GM12892 (cell line): ENCODE measurements at regions not wholly inside any gene's neighbourhood (a gene's known extent, or its start where the extent isn't known, plus 50 kb on each side); places are given as distances from the start of the nearest gene placed in this dataset.

Source experiments
- POLR2A ChIP-seq: IDR thresholded peaks from 2 replicates; pipeline ENCODE4 v1.6.1; 2011; ENCODE audit warnings: low read depth, low read length, control low read depth
- POLR2AphosphoS5 ChIP-seq: IDR thresholded peaks from 2 replicates; pipeline ENCODE4 v1.6.1; 2011; ENCODE audit warnings: low read depth, low read length, control low read depth
- TAF1 ChIP-seq: IDR thresholded peaks from 2 replicates; pipeline ENCODE4 v1.6.1; 2011; ENCODE audit warnings: low read depth, mild to moderate bottlenecking, control low read depth, low read length, borderline replicate concordance

- TF ChIP-seq POLR2AphosphoS5 = no peak
- no peak for TF ChIP-seq POLR2A
- no peak for TF ChIP-seq TAF1
Observed at GRCh38 chr7:85764034-85764433, 577.2 kb upstream of the SEMA3D start.
